ENCODE measurements at regions not wholly inside any gene's neighbourhood (a gene's known extent, or its start where the extent isn't known, plus 50 kb on each side); places are given as distances from the start of the nearest gene placed in this dataset.

DNA sequence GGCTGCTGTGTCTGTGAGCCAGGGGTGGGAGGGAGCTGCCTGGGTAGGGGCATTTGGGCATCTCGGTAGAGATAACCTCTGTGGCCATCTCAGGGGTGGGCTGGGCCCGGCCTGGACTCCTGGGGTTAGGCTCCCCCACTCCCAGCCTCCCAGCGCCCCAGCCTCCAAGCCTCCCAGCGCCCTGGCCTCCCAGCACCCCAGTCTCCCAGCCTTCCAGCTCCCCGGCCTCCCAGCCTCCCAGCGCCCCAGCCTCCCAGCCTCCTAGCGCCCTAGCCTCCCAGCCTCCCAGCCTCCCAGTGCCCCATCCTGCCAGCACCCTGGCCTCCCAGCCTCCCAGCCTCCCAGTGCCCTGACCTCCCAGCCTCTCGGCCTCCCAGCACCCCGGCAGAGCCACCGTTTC lies 85.1 kb upstream of the TTC34 start:
- DNase-seq (ENCODE audit: low read depth in 4 of 4, low spot score in 2 of 4) = no peak

GRCh38 chr1:2887941-2888855 lies 86.7 kb upstream of the TTC34 start:
- DNase-seq (ENCODE audit: low read depth in 4 of 4, low spot score in 2 of 4) = no peak

- DNase-seq (ENCODE audit: low read depth in 4 of 4, low spot score in 2 of 4) = no peak
Measured at GRCh38 chr1:2890221-2890850, 88.8 kb upstream of the TTC34 start.

- no peak for DNase-seq (ENCODE audit: low read depth in 4 of 4, low spot score in 2 of 4)
Measured at GRCh38 chr1:2891923-2892448, 90.5 kb upstream of the TTC34 start.

DNA sequence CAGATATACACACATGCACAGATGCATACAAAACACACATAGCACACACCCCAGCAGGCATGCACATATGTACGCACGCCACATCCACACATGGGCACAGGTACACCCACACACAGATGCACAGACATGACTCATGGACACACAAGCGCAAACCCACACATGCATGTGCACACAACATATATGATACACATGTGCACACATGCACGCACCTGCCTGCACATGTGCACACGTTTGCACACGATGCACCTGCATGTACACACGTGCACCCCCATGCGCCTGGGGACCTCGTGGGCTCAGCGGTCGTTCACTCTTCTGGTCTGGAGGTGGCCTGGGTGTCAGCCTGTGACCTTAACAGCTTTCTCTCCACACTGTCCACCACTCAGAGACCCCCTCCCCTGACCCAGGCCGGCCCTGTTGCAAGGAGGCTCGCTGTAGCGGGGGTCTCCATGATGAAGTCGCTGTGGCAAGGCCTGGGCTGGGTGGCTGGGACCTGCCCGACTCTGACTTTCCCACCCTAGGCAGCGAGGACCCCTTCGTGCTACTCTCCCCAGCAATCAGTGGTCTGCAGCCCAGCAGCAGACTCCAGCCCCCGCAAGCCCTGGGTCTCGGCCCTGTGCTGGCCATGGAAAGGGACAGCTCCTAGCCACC lies 92.1 kb upstream of the TTC34 start:
- DNase-seq (ENCODE audit: low read depth in 4 of 4, low spot score in 2 of 4) = no peak

DNA sequence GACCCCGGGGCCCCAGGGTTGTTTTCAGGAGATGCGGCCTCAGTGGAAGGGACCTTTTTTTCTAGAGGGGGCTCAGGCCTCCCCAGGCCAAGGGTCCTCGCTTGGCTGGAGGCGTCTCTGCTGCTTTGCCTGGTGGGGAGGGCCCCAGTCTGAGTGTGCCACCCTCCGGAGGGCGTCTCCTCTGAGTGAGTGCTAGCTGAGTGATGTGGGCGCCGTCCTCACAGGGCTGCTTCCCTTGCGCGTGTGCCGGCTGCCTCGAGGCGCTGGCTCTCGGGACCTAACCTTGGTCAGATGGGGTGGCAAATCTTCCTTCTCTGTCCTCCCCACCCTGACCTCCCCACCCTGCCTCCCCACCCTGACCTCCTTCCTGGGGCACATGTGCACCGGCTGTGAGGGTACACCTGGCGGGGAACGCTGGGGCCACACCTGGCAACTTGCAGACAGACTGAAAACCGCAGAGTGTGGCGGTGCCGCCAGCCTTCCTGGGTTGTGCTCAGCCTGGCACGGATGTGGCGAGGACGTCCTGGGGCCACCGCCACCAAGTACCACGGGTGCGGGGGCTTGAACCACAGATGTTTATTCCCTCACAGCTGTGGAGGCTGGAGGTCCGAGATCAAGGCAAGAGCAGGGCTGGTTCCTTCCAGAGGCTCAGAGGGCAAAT lies 93.0 kb upstream of the TTC34 start:
- no peak for DNase-seq (ENCODE audit: low read depth in 4 of 4, low spot score in 2 of 4)

DNA sequence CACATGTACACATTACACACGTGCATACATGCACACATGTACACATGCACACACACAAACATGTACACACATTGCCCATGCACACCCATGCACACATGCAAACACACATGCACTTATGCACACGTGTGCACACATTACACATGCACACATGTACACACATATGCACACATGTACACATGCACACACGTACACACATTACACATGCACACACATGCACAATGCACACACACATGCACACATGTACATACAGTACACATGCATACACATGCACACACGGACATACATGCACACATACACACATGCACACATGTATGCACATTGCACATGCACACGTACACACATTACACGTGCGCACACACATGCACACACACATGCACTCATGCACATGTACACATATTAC lies 95.3 kb upstream of the TTC34 start:
- no peak for DNase-seq (ENCODE audit: low read depth in 4 of 4, low spot score in 2 of 4)

- DNase-seq (ENCODE audit: low read depth in 4 of 4, low spot score in 2 of 4) = no peak
Measured at GRCh38 chr1:2903226-2903625, 101.7 kb upstream of the TTC34 start.

DNA sequence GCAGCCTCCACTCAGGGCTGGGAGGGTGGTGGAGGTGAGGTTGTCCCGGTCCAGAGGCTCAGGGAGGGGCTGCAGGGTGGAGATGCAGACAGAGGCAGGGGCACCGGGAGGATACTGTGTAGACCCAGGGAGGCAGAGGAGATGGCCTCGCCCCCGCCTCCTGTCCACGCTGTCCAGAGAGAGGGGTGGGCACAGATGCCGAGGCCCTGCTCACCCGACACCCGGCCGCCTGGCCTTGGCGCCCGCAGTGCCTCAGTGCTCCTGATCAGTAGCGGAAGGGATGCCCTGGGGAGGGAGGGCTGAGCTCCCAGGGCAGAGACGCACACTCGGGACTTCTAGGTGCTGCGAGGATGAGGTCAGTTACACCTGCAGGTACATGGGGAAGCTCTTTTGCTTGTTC lies 102.7 kb upstream of the TTC34 start:
- no peak for DNase-seq (ENCODE audit: low read depth in 4 of 4, low spot score in 2 of 4)

- DNase-seq (ENCODE audit: low read depth in 4 of 4, low spot score in 2 of 4) = no peak
Measured at GRCh38 chr1:2905356-2905755, 103.9 kb upstream of the TTC34 start.

DNA sequence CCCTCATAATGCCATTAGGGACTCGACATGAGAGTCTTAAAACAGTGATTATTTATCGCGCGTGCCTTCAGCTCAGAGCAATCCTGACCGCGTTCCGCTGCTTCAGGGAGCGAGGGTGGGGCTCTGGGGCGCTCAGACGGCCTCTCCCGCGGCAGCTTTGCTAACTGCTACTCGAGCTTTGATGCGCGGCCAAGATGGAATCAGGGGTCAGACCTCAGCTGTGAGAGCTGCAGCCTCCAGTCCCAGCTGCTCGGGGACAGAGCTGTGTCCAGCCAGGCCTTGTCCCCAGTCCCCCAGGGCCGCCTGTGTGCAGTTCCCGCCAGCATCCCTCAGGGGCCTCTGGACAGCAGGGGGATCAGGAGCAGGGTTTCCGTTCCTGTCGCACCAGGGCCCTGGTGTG lies 104.6 kb upstream of the TTC34 start:
- DNase-seq (ENCODE audit: low read depth in 4 of 4, low spot score in 2 of 4) = peak in 3 of 4 donors; percentile 37 to 63 (median 56)

- no peak for DNase-seq (ENCODE audit: low read depth in 4 of 4, low spot score in 2 of 4)
Measured at GRCh38 chr1:2906620-2907019, 105.1 kb upstream of the TTC34 start.

- no peak for DNase-seq (ENCODE audit: low read depth in 4 of 4, low spot score in 2 of 4)
Measured at GRCh38 chr1:2907051-2907450, 105.6 kb upstream of the TTC34 start.

DNA sequence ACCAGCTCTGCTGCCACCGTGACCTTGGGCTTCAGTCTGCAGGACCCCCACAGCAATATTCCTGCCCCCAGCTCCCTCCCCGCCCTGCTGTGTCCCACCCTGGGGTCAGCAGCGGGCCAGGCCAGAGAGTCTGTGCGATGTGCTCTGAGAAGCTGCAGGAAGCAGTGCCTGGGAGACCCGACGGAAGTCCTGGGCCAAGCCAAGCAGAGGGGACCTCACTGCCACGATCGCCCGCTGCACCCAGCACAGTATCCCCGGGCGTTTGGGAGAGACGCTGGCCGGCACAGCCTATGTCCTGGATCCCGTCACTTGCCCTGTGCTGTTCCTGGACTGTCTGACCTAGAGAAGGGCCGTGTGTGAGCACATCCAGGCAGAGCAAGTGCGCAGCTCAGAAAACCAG lies 106.6 kb upstream of the TTC34 start:
- no peak for DNase-seq (ENCODE audit: low read depth in 4 of 4, low spot score in 2 of 4)

DNA sequence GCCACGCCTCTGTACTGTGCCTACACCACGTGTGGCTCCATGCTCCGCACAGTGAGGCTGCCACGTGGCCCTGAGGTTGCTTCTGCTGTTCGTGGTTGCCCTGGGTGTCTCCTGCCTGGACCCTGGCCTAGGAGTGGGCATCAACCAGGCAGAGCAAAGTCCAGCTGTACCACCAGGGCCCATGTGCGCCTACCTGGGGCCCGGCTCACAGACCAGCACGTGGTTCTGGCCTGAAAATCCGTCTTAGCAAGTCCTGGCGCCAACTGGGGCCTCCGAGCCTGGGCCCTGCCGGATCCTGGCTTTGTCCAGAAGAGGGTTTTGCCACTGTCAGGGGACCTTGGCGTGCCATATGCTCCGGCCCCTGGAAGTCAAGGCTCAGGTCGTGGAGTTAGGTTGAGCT lies 107.1 kb upstream of the TTC34 start:
- no peak for DNase-seq (ENCODE audit: low read depth in 4 of 4, low spot score in 2 of 4)

- DNase-seq (ENCODE audit: low read depth in 4 of 4, low spot score in 2 of 4) = no peak
Measured at GRCh38 chr1:2909797-2910196, 108.3 kb upstream of the TTC34 start.

DNA sequence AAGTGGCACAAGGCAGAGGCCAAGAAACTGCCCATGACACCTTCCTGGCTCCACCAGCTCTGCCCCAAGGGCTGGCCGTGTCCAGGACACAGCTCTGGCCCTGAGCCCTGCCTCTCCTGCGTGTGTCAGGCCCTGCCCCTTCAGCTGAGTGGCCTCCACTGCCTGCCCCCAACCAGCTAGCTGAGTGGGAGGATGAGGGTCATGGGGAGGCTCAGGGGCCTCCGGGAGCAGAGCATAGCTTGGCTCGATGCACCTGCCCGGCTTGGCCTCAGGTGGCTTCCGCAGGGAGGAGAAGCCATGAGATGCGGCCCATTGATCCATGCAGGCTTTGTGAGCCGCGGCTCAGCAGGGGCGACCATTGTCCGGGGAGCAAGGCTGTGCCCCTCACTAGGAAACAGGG lies 108.7 kb upstream of the TTC34 start:
- no peak for DNase-seq (ENCODE audit: low read depth in 4 of 4, low spot score in 2 of 4)

- DNase-seq (ENCODE audit: low read depth in 4 of 4, low spot score in 2 of 4) = no peak
Measured at GRCh38 chr1:2911421-2912178, 109.7 kb upstream of the ACTRT2 start.

DNA sequence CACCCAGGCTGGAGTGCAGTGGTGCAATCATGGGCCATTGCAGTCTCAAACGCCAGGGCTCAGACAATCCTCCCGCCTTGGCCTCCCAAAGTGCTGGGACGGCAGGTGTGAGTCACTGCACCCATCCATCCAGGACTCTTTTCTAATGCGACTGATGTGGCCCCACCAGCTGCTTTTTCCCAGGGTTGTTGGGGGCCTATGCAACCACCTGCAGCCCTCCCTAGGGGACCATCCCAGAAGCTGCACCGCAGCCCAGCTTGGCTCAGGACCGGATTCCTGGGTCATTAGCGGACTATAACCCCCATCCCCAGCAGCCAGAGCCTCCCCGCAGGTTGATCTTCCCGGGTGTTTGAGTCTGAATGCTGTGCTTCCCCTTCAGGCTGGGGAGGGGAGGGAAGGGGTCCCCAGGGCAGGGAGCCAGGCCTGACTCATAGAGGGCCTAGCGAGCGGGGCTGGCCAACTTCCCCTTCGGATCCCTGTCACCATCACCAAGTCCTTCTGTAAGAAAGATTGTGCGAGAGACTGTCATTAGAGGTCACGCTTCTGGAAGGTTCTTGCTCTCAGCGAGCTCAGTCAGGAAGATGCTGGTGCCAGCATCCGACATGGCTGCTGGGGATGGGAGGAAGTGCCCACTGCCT lies 108.7 kb upstream of the ACTRT2 start:
- DNase-seq (ENCODE audit: low read depth in 4 of 4, low spot score in 2 of 4) = no peak

- DNase-seq (ENCODE audit: low read depth in 4 of 4, low spot score in 2 of 4) = no peak
Measured at GRCh38 chr1:2913091-2913490, 108.2 kb upstream of the ACTRT2 start.

Data from left renal cortex interstitium (tissue), 4 donors.